ENCODE measurements at regions not wholly inside any gene's neighbourhood (a gene's known extent, or its start where the extent isn't known, plus 50 kb on each side); places are given as distances from the start of the nearest gene placed in this dataset.
"Not testable (repeated sequence)": the region's sequence is repeated elsewhere in the genome, so short reads cannot be mapped to it uniquely, and the experiment has no call there.

GRCh38 chr6:3900744-3901336, 51.7 kb downstream of the FAM50B start:
- no peak for DNase-seq

DNA sequence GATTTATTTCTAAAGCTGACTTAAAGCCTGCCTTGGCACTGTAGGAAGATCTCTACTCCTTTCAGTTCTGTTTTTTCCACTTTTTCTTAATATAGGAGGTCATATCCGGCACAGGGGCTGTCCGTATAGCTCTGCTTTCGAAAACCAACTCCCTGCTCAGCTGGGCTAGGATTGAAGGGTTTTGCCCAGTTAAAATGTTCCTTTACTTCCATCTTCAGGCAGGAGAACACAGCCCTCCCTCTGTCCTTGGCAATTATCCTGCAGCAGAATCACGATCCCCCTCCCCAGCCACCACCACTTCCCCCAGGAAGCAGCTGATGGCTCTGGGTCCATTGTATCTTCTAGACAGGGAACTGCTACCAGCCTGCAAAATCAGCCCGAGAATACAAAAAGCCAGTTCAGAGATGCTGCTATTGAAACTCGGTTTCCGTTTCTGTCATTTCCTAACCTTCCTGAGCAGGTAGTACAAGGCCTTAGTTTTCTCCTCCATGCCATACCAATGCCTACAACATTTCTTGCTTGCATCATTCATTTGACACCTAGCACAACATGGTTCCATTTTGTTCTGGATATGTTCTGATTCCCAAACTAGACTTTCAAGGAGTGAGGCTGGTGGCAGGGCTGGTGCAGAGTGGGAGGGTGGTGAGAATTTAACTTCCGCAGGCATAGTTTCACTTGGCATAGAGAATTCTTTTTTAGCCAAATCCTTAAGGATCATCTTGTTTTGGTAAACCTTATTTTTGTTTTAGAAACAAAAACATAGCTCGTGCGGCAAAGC, 53.9 kb downstream of the FAM50B start:
- DNase-seq, result no peak

DNA sequence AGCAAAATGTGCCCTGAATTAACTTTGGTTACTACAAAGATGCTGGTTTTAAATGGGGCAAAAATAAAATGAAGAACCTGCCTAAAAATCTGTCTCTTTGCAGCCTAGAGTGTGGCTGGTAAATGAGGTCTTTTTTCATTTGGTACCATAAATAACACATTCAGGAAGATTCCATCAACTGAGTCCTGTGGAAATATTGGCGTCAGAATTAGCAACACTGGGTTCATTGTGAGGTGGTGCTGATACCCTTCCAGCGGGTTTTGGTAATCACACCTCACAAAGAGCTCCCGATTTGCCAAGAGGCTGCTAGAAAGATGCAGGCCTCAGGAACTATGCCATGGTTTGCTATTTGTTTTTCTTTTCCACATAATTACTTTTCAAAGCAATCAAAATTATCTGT, 55.3 kb downstream of the FAM50B start:
- no peak for DNase-seq

DNA sequence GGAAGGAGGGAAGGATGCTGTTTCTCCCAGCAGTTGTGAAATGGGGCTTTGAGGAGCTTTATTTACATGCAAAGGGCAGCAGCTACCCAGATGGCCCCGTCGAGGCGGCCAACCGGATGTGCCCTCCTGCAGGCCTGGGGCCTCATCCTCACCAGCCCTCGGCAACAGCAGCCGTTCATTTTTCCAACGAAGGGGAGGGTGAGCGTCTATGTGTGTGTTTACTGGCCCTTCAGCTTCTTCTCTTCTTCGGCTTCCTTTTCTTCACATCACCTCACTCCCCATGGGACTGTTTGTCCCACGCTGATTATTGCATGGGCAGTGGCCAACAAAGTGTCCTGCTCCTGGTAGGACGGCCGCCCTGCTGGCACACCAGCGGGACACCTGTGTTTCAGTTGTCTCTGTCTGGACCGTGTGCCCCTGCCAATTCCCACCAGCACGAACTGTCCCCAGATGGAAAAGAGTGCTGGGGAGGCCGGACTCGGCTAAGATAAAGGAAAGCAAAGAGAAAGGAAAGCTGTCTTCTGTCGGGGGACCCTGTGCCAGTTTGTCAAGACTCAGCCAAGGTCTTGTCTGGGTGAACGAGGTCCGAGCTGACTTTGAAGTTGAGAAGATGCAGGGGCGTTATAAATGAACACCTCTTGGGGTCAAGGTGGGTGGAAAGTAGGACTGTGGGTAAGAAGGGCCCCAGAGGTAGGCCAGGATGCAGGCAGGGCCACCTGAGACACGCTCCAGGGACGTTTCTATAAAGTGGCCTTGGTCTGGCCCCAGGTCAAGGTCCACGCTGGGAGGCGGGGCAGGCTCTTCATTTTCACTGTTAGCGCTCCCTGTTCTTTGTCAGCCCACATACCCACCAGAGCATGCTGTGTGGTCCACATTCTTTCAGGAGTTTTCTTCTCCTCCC, 57.0 kb downstream of the FAM50B start:
- DNase-seq, result no peak

DNA sequence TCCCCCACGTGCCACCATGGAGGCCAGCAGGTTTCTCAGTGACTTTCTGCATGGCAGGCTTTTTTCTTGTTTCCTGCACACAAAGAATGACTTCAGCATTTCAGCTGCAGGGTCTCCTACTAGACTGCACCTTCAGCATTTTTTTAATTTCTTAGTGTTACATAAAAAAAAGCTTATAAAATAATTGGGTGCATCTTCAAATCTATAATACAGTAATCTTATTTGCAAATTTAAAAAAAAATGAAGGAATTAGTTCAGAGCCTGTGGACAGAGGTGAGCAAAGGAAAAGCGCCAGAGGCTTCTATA, 57.6 kb downstream of the FAM50B start:
- DNase-seq, result no peak

DNA sequence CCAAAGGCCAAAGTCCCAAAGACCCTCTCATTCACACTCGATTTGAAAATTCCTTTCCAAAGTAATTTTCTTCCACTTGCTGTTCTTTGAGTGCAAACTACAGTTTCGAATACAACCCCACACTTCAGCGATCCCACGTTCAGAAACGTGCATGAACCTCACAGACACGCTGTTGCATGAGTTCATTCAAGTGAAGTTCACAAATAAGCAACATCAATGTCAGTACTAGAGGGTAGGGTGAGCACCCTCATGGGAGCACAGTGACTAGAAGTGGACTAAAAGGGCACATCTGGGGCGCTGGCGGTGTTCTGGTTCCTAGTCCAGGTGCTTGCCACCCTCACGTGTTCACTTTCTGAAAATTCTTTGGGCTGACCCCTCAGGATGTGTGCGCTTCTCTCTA, 59.0 kb downstream of the FAM50B start:
- DNase-seq, result no peak

DNA sequence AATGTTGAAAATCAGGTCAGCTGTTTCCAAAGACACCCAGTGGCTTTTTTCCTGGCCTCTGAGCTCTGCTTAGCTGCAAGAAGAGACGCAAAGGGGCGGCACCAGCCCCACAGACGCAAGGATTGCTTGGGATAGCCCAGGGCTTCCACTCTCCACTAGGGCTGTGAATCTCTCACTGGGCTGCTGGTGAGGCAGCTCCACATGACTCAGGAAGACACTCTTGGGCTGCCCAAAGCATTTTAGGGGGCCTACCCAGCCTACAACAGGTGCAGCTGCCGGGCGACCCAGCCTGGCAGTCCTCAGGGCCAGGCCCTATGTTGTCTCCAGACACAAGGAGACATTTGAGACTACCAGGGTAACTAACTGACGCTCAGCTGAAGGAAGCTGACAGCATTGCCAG, 59.8 kb downstream of the FAM50B start:
- DNase-seq, result no peak

DNA sequence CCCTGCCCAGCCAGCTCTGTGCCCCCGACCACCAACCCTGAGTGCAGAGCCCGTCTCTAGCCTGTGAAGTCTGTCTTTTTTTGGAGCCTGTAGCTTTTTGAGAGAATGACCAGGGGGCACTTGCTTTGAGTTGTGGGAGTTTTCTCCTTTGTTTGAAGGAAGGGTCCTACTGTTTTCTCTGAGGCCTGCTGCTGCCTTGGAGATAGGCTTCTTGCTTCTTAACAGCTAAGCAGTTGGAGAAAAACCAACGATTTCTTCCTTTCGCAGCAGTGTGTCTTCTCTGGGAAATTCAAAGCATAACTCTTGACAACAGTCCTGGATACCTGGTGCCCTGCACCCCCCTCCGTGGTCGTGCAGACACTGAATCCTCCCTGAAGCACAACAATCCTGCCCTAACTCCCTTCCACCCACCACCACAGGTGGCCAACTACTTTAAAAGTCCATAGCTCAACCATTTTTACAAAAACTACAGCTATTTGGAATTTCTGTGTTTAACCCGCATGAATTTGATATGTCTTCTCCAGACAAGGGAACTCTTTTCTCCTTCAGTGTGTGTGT, 61.0 kb downstream of the FAM50B start:
- DNase-seq, result no peak

- no peak for DNase-seq
Measured at GRCh38 chr6:3911130-3911529, 62.0 kb downstream of the FAM50B start.

GRCh38 chr6:3911614-3912336, 62.6 kb downstream of the FAM50B start:
- DNase-seq, result no peak

GRCh38 chr6:3912361-3913076, 63.3 kb downstream of the FAM50B start:
- DNase-seq, result no peak

DNA sequence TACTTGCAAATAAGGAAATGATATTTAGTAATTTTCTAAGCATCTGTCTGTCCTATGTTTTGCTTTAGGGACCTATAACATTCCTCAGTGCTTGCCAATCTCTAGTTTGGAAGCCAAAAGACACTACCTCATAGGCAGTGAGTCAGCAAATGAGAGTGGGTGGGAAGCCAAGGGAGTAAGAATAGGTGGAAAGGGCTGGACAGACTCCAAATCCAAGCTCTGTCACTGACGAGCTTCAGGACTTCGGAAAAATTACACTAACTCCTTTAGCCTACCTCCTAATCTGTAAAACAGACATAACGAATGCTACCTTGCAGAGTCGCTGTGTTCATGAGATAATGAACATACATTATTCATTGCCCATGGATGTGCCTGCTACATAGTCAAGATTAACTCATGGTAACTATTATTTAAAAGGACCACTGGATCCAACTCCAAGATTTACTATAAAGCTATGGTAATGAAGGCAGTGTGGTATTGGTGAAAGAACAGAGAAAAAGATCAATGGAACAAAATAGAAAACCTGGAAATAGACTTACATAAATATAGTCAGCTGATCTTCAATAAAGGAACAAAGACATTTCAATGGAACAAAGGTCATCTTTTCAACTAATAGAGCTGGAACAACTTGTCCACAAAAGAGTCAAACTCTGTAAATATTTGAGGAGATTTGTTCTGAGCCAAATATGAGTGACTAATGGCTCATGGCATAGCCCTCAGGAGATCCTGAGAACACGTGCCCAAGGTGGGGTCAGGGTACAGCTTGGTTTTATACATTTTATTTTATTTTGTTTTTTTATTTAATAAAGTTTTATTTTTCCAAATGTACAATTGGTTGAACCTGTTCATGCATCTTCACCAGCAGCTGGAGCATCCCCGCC, 64.1 kb downstream of the FAM50B start:
- no peak for DNase-seq

DNA sequence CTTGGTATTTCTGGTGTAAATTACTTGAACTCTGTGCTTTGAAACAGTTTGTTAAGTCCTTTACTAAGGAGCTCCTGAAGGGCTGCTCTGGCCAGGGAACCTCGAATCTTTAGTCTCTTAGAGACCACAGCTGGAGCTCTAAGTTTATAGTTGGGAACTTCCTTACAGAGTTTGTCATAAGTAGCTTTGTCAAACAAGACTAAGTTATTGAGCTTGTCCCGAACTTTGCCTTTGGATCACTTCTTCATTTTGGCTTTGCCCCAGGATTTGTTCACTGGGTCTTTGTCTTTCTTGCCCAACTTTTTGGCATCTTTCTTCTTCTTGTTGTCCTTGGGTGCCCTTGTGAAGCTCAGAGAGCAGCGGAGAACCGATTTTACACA, 64.8 kb downstream of the FAM50B start:
- no peak for DNase-seq

DNA sequence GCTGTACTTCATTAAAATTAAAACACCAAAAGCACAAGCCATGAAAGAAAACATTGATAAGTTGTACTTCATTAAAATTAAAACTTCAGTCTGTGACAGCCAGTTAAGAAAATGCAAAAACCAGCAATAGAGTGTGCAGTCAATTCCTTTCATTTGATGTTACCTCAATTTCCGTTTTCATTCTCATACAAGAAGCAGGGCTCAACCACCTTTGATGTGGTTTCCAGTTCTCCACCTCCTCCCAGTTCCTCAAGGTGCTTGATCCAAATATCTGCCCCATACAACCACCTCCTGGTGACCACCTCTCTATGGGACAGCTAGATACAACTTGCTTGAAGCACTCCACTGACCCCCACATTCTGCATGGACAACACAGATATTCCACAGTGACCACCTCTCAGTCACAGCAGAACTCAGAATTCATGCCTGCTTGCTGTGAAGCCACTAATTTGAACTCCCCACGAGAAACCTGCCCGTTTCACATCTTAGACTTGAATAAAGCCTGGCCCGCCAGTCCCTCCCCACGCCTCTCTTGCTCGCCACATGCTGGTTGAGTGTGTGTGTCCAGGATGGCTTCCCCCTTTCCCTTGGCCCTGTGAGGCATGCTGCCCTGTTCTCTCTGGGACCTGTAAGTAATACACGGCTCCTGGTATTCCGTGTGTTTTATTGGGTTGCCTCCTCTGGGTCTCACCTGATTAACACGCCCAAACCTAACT, 66.1 kb downstream of the FAM50B start:
- no peak for DNase-seq

DNA sequence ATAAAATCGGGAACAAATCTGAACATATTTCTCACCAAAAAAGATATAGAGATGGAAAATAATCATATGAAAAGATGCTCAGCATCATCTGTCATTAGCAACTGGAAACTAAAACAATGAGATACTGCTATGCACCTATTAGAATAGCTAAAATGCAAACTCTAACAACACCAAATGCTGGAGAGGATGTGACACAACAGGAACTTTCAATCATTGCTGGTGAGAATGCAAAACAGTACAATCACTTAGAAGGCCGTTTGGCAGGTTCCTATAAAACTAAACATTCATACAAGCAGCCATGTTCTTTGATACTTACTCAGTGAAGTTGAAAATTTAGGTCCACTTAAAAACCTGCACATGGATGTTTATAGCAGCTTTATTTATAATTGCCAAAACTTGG, 67.0 kb downstream of the FAM50B start:
- DNase-seq, result no peak

DNA sequence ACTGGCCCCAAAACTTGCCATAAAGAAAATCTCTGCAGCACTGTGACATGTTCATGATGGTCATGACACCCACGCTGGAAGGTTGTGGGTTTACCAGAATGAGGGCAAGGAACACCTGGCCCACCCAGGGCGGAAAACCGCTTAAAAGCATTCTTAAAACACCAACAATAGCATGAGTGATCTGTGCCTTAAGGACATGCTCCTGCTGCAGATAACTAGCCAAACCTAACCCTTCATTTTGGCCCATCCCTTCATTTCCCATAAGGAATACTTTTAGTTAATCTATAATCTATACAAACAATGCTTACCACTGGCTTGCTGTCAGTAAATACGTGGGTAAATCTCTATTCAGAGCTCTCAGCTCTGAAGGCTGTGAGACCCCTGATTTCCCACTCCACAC, 67.6 kb downstream of the FAM50B start:
- not testable (repeated sequence) for DNase-seq

- DNase-seq, result no peak
Measured at GRCh38 chr6:3918469-3918868, 69.3 kb downstream of the FAM50B start.

- DNase-seq, result no peak
Measured at GRCh38 chr6:3919130-3919628, 70.0 kb downstream of the FAM50B start.

GRCh38 chr6:3919849-3920248, 70.7 kb downstream of the FAM50B start:
- DNase-seq, result no peak

DNA sequence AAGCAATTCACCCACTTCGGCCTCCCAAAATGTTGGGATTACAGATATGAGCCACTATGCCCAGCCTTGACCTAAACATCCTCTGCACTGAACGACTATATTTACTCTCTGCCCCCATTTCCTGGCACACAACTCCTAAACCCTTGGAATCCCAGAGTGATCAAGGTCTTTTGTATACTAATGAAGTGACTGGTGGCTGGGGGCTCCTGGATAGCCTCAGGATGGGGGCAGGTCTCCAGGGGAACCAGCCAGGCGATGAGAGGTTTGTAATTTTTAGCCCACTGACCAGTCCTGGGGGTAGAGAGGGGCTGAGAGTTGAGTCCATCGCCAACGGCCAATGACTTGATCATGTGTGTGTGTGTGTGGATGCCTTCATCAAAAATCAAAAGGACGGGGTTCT, 71.1 kb downstream of the FAM50B start:
- DNase-seq, result no peak
